Mammary epithelial cell (primary cell): ENCODE measurements at regions not wholly inside any gene's neighbourhood (a gene's known extent, or its start where the extent isn't known, plus 50 kb on each side); places are given as distances from the start of the nearest gene placed in this dataset.

Experiments used
- EZH2 ChIP-seq: IDR thresholded peaks from 2 replicates; pipeline ENCODE4 v1.6.1; 2012; ENCODE audit warnings: low read length, inconsistent platforms, borderline replicate concordance
- TF ChIP-seq, protein P1 (sequence below), 2 donors: IDR thresholded peaks in 1 of 2; conservative IDR thresholded peaks in 1 of 2; 2 replicates each; pipeline ENCODE4 v1.5.1; 2011 to 2012; ENCODE audit warnings: inconsistent platforms in 2 of 2, low read length in 2 of 2, mild to moderate bottlenecking in 2 of 2, control low read depth in 1 of 2, low read depth in 1 of 2; ENCODE audit not compliant: insufficient read depth in 1 of 2; ENCODE audit errors: extremely low read depth in 1 of 2

DNA sequence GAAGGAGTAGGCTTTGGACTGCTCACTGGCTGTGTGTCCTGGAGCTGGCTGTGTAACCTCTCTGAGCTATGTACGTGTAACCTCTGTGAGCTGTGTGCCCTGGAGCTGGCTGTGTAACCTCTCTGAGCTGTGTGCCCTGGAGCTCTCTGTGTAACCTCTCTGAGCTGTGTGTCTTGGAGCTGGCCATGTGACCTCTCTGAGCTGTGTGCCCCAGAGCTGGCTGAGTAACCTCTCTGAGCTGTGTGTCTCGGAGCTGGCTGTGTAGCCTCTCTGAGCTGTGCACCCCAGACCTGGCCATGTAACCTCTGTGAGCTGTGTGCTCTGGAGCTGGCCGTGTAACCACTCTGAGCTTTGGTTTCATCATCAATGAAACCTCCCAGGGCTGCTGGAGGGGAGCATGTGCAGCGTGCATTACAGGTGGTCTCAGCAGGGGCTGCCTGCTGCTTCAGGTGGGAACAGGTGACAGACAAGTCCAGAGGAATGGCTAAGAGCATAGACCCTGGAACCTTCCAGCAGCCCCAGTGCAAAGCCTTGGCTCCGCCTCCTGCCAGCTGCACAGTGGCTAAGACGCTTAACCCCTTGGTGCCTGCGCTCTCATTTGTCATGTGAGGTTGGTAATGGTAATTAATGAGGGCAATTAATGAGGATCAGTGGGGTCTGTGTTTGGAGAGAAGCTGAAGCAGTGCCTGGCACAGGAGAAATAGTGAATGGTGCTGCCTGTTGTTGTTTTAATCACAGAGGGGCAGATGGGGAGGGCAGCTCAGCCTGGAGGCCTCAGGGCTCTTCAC lies 86.7 kb downstream of the KATNIP start:
- TF ChIP-seq, protein P1, sequence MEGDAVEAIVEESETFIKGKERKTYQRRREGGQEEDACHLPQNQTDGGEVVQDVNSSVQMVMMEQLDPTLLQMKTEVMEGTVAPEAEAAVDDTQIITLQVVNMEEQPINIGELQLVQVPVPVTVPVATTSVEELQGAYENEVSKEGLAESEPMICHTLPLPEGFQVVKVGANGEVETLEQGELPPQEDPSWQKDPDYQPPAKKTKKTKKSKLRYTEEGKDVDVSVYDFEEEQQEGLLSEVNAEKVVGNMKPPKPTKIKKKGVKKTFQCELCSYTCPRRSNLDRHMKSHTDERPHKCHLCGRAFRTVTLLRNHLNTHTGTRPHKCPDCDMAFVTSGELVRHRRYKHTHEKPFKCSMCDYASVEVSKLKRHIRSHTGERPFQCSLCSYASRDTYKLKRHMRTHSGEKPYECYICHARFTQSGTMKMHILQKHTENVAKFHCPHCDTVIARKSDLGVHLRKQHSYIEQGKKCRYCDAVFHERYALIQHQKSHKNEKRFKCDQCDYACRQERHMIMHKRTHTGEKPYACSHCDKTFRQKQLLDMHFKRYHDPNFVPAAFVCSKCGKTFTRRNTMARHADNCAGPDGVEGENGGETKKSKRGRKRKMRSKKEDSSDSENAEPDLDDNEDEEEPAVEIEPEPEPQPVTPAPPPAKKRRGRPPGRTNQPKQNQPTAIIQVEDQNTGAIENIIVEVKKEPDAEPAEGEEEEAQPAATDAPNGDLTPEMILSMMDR (conservative IDR thresholded peaks at IDR 0.05 in 1 of 2, IDR thresholded peaks at IDR 0.05 in 1 of 2; ENCODE audit: extremely low read depth in 1 of 2, insufficient read depth in 1 of 2, low read depth in 1 of 2, low read length in 2 of 2) = no peak
- no peak for TF ChIP-seq EZH2
